ENCODE measurements at regions not wholly inside any gene's neighbourhood (a gene's known extent, or its start where the extent isn't known, plus 50 kb on each side); places are given as distances from the start of the nearest gene placed in this dataset.
"Not testable (repeated sequence)": the region's sequence is repeated elsewhere in the genome, so short reads cannot be mapped to it uniquely, and the experiment has no call there.

GRCh38 chr4:115529126-115529525 lies 415.7 kb upstream of the NDST4 start:
- TF ChIP-seq, protein P1, sequence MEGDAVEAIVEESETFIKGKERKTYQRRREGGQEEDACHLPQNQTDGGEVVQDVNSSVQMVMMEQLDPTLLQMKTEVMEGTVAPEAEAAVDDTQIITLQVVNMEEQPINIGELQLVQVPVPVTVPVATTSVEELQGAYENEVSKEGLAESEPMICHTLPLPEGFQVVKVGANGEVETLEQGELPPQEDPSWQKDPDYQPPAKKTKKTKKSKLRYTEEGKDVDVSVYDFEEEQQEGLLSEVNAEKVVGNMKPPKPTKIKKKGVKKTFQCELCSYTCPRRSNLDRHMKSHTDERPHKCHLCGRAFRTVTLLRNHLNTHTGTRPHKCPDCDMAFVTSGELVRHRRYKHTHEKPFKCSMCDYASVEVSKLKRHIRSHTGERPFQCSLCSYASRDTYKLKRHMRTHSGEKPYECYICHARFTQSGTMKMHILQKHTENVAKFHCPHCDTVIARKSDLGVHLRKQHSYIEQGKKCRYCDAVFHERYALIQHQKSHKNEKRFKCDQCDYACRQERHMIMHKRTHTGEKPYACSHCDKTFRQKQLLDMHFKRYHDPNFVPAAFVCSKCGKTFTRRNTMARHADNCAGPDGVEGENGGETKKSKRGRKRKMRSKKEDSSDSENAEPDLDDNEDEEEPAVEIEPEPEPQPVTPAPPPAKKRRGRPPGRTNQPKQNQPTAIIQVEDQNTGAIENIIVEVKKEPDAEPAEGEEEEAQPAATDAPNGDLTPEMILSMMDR (IDR thresholded peaks at IDR 0.05), result no peak
- TF ChIP-seq ZFX (IDR thresholded peaks at IDR 0.05; ENCODE audit: borderline replicate concordance), result no peak
- H3K27ac ChIP-seq, result no peak overlapping the region

GRCh38 chr4:115519476-115519875 lies 406.1 kb upstream of the NDST4 start:
- H3K27ac ChIP-seq, result not testable (repeated sequence)

GRCh38 chr4:115515772-115516171 lies 402.4 kb upstream of the NDST4 start:
- TF ChIP-seq ZFX (IDR thresholded peaks at IDR 0.05; ENCODE audit: borderline replicate concordance), result no peak
- TF ChIP-seq, protein P1 (IDR thresholded peaks at IDR 0.05), result no peak
- no peak overlapping the region for H3K27ac ChIP-seq

DNA sequence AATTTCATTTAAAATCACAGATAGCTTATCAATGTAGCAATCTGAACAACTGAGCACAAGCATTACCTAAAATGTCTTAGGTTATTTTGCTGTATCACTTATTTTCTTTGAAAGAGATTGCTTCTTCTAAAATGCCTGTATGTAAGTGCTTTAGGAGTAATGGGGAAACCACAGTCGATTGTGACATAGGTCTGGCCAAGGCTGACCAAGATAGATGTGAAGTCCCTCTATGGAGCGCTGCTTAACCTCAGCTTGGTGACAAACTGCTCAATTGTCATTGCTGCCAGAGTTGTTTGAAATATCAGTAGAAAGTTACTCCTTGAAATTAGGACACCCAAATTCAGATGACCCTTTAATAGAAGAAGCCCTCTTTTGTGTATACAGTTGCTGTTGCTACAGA lies 401.9 kb upstream of the NDST4 start:
- H3K27ac ChIP-seq, result no peak overlapping the region
- no peak for TF ChIP-seq ZFX (IDR thresholded peaks at IDR 0.05; ENCODE audit: borderline replicate concordance)
- TF ChIP-seq, protein P1 (IDR thresholded peaks at IDR 0.05), result no peak

- TF ChIP-seq, protein P1 (IDR thresholded peaks at IDR 0.05), result no peak
- TF ChIP-seq ZFX (IDR thresholded peaks at IDR 0.05; ENCODE audit: borderline replicate concordance), result no peak
- H3K27ac ChIP-seq, result no peak overlapping the region
These were observed 401.3 kb upstream of the NDST4 start for GRCh38 chr4:115514675-115515074.

GRCh38 chr4:115505326-115505725 lies 391.9 kb upstream of the NDST4 start:
- no peak overlapping the region for H3K27ac ChIP-seq
- TF ChIP-seq ZFX (IDR thresholded peaks at IDR 0.05; ENCODE audit: borderline replicate concordance), result no peak

- H3K27ac ChIP-seq, result no peak overlapping the region
- no peak for TF ChIP-seq ZFX (IDR thresholded peaks at IDR 0.05; ENCODE audit: borderline replicate concordance)
- TF ChIP-seq, protein P1 (IDR thresholded peaks at IDR 0.05), result no peak
These were observed 388.2 kb upstream of the NDST4 start for GRCh38 chr4:115501656-115502055.

- H3K27ac ChIP-seq, result not testable (repeated sequence)
These were observed 380.4 kb upstream of the NDST4 start for GRCh38 chr4:115493770-115494169.

GRCh38 chr4:115491686-115492085 lies 378.3 kb upstream of the NDST4 start:
- TF ChIP-seq, protein P1 (IDR thresholded peaks at IDR 0.05), result no peak
- TF ChIP-seq ZFX (IDR thresholded peaks at IDR 0.05; ENCODE audit: borderline replicate concordance), result no peak

More at GRCh38 chr4:115491686-115492085, 378.3 kb upstream of the NDST4 start:
- no peak overlapping the region for H3K27ac ChIP-seq

All from 22Rv1 (cell line).